Adipocyte (in vitro differentiated cells): ENCODE measurements at regions not wholly inside any gene's neighbourhood (a gene's known extent, or its start where the extent isn't known, plus 50 kb on each side); places are given as distances from the start of the nearest gene placed in this dataset.
"Not testable (repeated sequence)": the region's sequence is repeated elsewhere in the genome, so short reads cannot be mapped to it uniquely, and the experiment has no call there.

Experiments used
- DNase-seq: peaks from one replicate; pipeline ENCODE4 v3.0.0-alpha.2; 2015; ENCODE audit warnings: low read depth
- H3K27me3 ChIP-seq: replicated peaks from 2 replicates; pipeline ENCODE4 v1.7.0; 2013; ENCODE audit warnings: mild to moderate bottlenecking, low read length, moderate library complexity; ENCODE audit not compliant: control insufficient read depth, insufficient read depth
- H3K36me3 ChIP-seq: 2 replicates; pipeline ENCODE4 v1.7.0; 2013; ENCODE audit warnings: low read length, mild to moderate bottlenecking, moderate library complexity; ENCODE audit not compliant: control insufficient read depth, insufficient read depth, severe bottlenecking
- H3K4me1 ChIP-seq: 2 replicates; pipeline ENCODE4 v1.7.0; 2013; ENCODE audit warnings: mild to moderate bottlenecking, low read length, moderate library complexity; ENCODE audit not compliant: control insufficient read depth, insufficient read depth
- H3K4me3 ChIP-seq: 2 replicates; pipeline ENCODE4 v1.7.0; 2013; ENCODE audit warnings: mild to moderate bottlenecking, low read length, moderate library complexity
- H3K9ac ChIP-seq: 2 replicates; pipeline ENCODE4 v1.7.0; 2013; ENCODE audit warnings: mild to moderate bottlenecking, low read length, moderate library complexity
- H3K9me3 ChIP-seq: 2 replicates; pipeline ENCODE4 v1.7.0; 2013; ENCODE audit warnings: mild to moderate bottlenecking, low read length, moderate library complexity; ENCODE audit not compliant: control insufficient read depth

GRCh38 chrX:35461164-35461563 is 337.0 kb upstream of the MAGEB16 start:
- Histone ChIP-seq H3K4me3 (no peak overlapping the region), H3K9me3 (peaks cover 7% of the 10 kb centered on the region), H3K4me1 (no peaks in the 10 kb centered on the region), H3K27me3 (peaks cover 4% of the 10 kb centered on the region), H3K36me3 (no peaks in the 10 kb centered on the region), H3K9ac (no peak overlapping the region)
- DNase-seq, result no peak

- not testable (repeated sequence) for H3K9me3 ChIP-seq, H3K36me3 ChIP-seq, H3K4me1 ChIP-seq, H3K9ac ChIP-seq, H3K27me3 ChIP-seq, DNase-seq, H3K4me3 ChIP-seq
These were observed 301.5 kb upstream of the MAGEB16 start for GRCh38 chrX:35496671-35497070.

- H3K4me1 ChIP-seq, H3K9ac ChIP-seq, DNase-seq, H3K36me3 ChIP-seq, H3K9me3 ChIP-seq, H3K27me3 ChIP-seq, H3K4me3 ChIP-seq: not testable (repeated sequence)
These were observed 300.7 kb upstream of the MAGEB16 start for GRCh38 chrX:35497453-35497852.

GRCh38 chrX:35499071-35499862 is 298.9 kb upstream of the MAGEB16 start:
- no peak overlapping the region for H3K4me3 ChIP-seq
- H3K27me3 ChIP-seq, result no peaks in the 10 kb centered on the region
- H3K9ac ChIP-seq, result no peak overlapping the region
- no peaks in the 10 kb centered on the region for H3K36me3 ChIP-seq
- DNase-seq, result no peak
- no peaks in the 10 kb centered on the region for H3K9me3 ChIP-seq
- H3K4me1 ChIP-seq, result no peaks in the 10 kb centered on the region

- no peaks in the 10 kb centered on the region for H3K36me3 ChIP-seq
- peaks cover 5% of the 10 kb centered on the region for H3K27me3 ChIP-seq
- H3K9me3 ChIP-seq, result no peaks in the 10 kb centered on the region
- no peak for DNase-seq
- no peak overlapping the region for H3K4me3 ChIP-seq
- H3K4me1 ChIP-seq, result no peaks in the 10 kb centered on the region
- H3K9ac ChIP-seq, result no peak overlapping the region
These were observed 290.4 kb upstream of the MAGEB16 start for GRCh38 chrX:35507701-35508100.

GRCh38 chrX:35548003-35548402 is 250.1 kb upstream of the MAGEB16 start:
- H3K4me1 ChIP-seq, DNase-seq, H3K9me3 ChIP-seq, H3K36me3 ChIP-seq, H3K9ac ChIP-seq, H3K4me3 ChIP-seq, H3K27me3 ChIP-seq: not testable (repeated sequence)

- no peaks in the 10 kb centered on the region for H3K4me1 ChIP-seq
- H3K4me3 ChIP-seq, result no peak overlapping the region
- H3K36me3 ChIP-seq, result no peaks in the 10 kb centered on the region
- H3K9ac ChIP-seq, result no peak overlapping the region
- H3K27me3 ChIP-seq, result no peaks in the 10 kb centered on the region
- no peak for DNase-seq
- peaks cover 3% of the 10 kb centered on the region for H3K9me3 ChIP-seq
These were observed 240.2 kb upstream of the MAGEB16 start for GRCh38 chrX:35557916-35558315.

GRCh38 chrX:35561985-35562384 is 236.2 kb upstream of the MAGEB16 start:
- H3K27me3 ChIP-seq, result no peaks in the 10 kb centered on the region

GRCh38 chrX:35562395-35562794 is 235.7 kb upstream of the MAGEB16 start:
- Histone ChIP-seq H3K4me3 (no peak overlapping the region), H3K27me3 (no peaks in the 10 kb centered on the region), H3K9me3 (no peaks in the 10 kb centered on the region), H3K4me1 (no peaks in the 10 kb centered on the region), H3K9ac (no peak overlapping the region), H3K36me3 (no peaks in the 10 kb centered on the region)
- no peak for DNase-seq

More at GRCh38 chrX:35561985-35562384, 236.2 kb upstream of the MAGEB16 start:
- H3K9ac ChIP-seq, result no peak overlapping the region
- no peaks in the 10 kb centered on the region for H3K36me3 ChIP-seq
- no peaks in the 10 kb centered on the region for H3K9me3 ChIP-seq
- H3K4me3 ChIP-seq, result no peak overlapping the region
- no peak for DNase-seq
- no peaks in the 10 kb centered on the region for H3K4me1 ChIP-seq

- Histone ChIP-seq H3K4me1 (no peaks in the 10 kb centered on the region), H3K36me3 (no peaks in the 10 kb centered on the region), H3K9ac (no peak overlapping the region), H3K27me3 (no peaks in the 10 kb centered on the region), H3K4me3 (no peak overlapping the region), H3K9me3 (no peaks in the 10 kb centered on the region)
- no peak for DNase-seq
These were observed 207.9 kb upstream of the MAGEB16 start for GRCh38 chrX:35590210-35590609.

GRCh38 chrX:35611562-35611961 is 186.6 kb upstream of the MAGEB16 start:
- H3K9ac ChIP-seq, H3K9me3 ChIP-seq, DNase-seq, H3K27me3 ChIP-seq, H3K4me3 ChIP-seq, H3K4me1 ChIP-seq, H3K36me3 ChIP-seq: not testable (repeated sequence)

- no peak for DNase-seq
- Histone ChIP-seq H3K4me3 (no peak overlapping the region), H3K9ac (no peak overlapping the region), H3K9me3 (no peaks in the 10 kb centered on the region), H3K36me3 (no peaks in the 10 kb centered on the region), H3K27me3 (no peaks in the 10 kb centered on the region), H3K4me1 (no peaks in the 10 kb centered on the region)
These were observed 180.3 kb upstream of the MAGEB16 start for GRCh38 chrX:35617836-35618235.
